Esophagus squamous epithelium (tissue), 4 donors: ENCODE measurements at regions not wholly inside any gene's neighbourhood (a gene's known extent, or its start where the extent isn't known, plus 50 kb on each side); places are given as distances from the start of the nearest gene placed in this dataset.

Source experiments
- POLR2A ChIP-seq, 4 donors: fragments of 450-650 bp; IDR thresholded peaks; one replicate each; pipeline ENCODE4 v1.6.1; 2017; ENCODE audit warnings: antibody characterized with exemption in 4 of 4, mild to moderate bottlenecking in 4 of 4, moderate library complexity in 3 of 4
- TF ChIP-seq, protein P1 (sequence below), 6 experiments: fragments of 450-650 bp in 4 of 6; fragments of 200-600 bp in 2 of 6; sonication (generic) in 2 of 6; IDR thresholded peaks; one replicate each; pipeline ENCODE4 v1.5.1; 2016 to 2019; ENCODE audit warnings: antibody characterized with exemption in 6 of 6, mild to moderate bottlenecking in 4 of 6, moderate library complexity in 4 of 6

DNA sequence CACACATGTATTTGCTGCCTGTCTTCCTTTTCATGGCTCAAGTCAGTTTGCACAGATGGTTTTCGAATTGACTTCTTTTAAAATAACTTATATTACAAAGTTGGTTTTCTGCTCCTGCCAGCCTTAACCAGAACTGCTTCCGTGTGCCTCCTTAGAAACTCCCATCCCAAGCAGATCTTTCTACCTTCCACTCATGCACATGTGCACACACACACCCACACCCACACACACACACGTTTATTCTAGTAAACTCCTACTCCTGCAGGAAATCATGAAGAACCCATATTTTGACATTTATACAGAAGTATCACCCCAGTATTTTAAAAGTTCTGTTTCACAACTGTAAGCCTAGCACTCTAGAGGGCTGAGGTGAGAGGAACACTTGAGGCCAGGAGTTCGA, 329.5 kb upstream of the SOX9 start:
- TF ChIP-seq, protein P1, sequence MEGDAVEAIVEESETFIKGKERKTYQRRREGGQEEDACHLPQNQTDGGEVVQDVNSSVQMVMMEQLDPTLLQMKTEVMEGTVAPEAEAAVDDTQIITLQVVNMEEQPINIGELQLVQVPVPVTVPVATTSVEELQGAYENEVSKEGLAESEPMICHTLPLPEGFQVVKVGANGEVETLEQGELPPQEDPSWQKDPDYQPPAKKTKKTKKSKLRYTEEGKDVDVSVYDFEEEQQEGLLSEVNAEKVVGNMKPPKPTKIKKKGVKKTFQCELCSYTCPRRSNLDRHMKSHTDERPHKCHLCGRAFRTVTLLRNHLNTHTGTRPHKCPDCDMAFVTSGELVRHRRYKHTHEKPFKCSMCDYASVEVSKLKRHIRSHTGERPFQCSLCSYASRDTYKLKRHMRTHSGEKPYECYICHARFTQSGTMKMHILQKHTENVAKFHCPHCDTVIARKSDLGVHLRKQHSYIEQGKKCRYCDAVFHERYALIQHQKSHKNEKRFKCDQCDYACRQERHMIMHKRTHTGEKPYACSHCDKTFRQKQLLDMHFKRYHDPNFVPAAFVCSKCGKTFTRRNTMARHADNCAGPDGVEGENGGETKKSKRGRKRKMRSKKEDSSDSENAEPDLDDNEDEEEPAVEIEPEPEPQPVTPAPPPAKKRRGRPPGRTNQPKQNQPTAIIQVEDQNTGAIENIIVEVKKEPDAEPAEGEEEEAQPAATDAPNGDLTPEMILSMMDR (IDR thresholded peaks at IDR 0.05) = no peak
- no peak for TF ChIP-seq POLR2A (IDR thresholded peaks at IDR 0.05)
